GM19025 (cell line): ENCODE measurements at regions not wholly inside any gene's neighbourhood (a gene's known extent, or its start where the extent isn't known, plus 50 kb on each side); places are given as distances from the start of the nearest gene placed in this dataset.

ENCODE experiments used
- ATAC-seq: cut with Tn5 transposase; IDR thresholded peaks from one replicate; pipeline ENCODE4 v1.9.1; 2021; ENCODE audit warnings: mild to moderate bottlenecking, low read depth, moderate library complexity; ENCODE audit not compliant: unreplicated experiment

DNA sequence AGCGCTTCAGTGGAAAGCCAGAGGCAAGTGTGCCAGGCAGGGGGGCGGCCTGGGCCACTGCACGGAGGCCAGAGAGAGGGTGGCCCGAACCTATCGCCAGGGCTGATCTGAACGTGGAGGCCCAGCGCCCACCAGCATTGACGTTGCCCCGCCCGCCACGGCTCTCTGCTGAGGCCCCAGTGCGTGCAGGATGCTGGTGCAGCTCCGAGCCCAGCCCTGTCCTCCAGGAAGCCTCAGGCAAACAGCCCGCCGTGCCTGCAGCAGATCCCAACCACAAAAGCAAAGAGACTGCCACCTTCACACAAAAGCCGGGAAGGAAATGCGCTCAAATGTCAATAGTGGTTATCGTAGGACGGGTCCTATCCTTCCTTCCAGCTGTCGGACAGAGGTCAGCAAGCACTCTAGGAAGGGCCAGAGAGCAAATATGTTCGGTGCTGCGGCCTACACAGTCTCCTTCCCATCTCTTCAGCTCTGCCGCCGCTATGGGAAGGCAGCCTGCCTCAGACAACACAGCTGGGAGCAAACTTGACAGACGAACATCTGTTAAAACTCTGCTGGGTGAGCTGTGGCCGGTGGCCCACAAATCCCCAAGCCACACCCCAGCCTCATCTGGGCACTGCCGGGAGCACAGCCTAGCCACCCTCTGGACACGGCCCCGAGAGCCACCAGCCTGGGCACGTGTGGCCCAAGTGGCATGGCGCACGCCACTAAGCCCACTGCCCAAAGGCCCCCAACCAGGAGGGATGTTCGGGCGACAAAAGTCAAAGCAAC is 146.2 kb downstream of the CRYBB2 start:
- no peak for ATAC-seq

DNA sequence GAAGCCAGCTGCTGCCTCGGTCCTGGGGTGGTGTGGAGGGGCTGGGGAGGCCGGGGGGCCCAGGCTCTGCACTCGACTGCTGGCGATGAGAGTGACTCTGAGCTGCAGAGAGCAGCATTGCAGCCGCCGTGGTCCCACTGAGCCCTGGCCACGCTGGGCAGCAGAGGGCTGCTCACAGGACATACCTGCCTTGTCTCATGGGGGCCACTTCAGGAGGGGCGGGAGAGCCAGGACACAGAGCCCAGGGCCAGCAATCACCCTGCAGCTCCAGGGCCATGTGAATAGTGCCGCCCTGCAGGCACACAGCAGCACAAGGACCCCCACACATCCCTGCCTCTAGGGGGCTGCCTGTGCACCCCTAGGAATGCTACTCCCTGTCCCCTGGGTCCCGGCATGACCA is 147.0 kb downstream of the CRYBB2 start:
- no peak for ATAC-seq

DNA sequence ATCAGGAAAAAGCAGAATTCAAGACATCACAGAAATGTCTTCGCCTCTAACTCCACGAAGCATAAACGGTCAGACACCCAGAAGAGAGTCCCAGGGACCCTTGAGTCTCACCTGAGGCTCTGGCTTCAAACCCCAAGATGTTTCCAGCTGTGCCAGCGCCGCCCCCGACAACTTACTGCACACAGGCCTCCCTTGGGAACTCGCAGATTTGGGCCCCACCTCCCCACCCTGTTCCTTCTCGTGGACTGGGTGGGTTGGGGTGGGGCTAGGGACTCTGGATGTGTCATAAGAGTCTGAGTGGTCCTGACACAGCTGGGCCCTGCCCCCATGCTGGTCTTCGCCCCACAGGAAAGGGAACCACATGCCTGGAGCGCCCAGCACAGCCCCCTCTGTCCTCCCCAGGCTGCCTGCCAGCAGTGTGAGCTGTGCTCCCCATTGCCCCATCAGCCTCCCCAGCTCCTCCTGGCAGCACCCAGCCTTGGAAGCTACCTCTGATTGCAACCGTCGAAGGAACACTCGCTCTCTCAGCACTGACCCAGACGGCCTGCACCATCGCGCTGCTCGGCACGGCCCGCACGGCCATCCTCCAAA is 147.5 kb downstream of the CRYBB2 start:
- no peak for ATAC-seq

DNA sequence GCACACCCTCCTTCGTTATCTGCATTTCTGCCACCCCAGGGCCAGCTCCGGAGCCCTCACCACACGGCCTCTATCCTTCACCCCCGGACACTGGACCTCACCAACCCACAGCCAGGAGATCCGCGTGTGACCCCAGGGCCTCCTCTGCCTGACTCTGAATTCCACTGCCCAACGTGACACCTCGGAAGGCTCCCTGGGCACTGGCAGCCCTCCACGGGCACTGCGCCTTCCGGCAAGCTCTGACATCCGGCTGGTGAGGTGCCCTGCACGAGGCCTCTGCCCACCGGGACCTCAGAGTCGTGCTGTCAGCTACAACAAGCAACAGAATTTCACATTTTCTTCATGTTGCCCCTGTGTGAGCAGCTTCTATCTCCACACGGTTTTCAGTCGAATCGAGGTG is 148.3 kb downstream of the CRYBB2 start:
- no peak for ATAC-seq

DNA sequence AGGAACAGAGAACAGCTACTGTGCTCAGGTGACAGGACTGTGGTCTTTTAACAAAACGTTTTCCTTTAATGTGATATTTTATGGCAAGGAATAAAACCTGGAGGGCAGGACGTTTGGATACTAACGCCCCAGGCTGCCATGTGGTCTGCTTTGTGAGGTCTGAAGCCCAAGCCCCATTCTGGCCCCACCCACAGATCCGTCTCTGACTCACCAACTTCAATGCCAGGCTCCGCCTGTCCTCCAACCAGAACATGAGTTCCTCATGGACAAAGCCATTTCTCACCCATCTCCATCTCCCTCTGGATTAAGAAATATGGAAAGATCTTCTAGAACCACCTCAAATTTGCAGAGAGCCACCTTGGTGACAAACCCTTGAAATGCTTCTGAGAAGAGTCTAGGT is 148.8 kb downstream of the CRYBB2 start:
- ATAC-seq = no peak

DNA sequence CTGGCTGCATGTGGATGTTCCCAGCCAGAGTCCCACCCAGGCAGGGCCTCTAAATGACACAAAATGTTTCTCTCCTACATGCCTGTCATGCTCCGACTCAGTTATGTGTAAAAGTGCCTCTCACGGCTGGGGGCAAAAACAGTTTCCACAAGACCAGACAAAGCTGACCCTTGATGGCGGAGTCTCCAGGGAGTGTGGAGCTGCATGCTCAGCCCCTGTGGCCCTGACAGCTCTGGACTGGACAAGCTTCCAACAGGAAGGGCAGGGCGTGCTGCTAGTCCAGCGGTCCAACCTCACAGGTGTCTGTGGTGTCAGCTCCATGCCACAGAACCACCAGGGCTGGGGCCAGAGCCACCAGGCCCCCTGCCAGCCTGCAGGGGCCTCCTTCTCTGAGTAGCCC is 149.6 kb downstream of the CRYBB2 start:
- no peak for ATAC-seq

DNA sequence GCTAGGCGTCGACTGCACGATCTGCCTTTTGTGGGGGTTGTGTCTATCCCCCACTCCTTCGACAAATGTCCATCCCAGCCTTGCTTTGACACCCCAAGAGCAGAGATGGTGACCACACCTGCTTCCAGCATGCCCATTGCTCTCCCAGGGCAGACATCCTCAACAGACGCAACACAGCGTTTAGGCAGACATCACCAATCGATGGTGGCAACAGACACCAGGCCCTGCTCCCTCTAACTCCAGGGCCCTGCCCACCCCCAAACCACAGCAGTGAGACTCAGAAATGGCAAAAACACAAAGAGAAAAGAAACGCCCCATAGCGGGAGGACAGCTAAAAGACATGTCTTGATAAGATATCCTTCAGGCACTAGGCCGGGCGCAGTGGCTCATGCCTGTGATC is 150.9 kb downstream of the CRYBB2 start:
- ATAC-seq = no peak

DNA sequence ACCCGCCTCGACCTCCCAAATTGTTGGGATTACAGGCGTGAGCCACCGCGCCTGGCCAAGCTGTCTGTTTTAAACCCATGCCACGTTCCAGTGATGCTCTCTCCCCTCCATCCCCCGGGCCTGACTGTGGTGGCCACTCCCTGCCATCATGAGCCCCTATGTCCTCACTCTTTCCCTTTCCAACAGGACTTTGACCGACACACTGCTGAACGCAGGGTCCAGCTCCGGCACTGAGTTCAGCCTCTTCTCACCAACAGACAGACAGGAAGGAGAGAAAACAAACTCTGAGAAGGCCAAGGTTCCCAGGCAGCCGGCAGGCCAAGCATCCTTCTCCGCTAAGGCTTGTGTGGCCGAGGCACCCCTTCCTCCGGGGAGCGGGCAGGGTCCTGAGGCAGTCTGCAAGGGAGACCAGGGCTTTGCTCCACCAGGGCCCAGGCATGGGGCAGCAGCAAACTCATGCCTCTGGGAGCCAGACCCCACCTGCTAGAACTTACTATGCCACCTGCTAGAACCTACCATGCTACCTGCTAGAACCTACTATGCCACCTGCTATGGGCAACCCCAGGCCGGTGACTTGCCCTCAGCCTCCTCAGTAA is 152.7 kb downstream of the CRYBB2 start:
- ATAC-seq = no peak

DNA sequence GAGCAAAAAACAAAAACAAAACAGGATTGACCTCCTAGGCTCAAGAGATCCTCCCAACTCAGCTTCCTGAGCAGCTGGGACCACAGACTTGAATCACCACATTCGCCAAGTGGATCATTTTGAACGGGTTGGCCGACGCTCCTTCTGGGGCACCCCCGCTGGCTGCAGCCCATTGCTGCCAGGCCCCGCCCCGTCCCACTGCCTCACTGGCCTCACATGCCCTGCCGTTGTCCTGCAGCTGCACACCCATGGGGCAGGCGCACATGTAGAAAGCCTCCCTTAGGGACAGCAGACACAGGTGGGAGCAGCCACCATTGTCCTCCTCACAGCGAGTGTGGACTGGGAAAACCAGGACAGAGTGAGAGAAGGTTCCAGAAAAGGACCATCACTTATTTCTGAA is 154.5 kb downstream of the CRYBB2 start:
- no peak for ATAC-seq

DNA sequence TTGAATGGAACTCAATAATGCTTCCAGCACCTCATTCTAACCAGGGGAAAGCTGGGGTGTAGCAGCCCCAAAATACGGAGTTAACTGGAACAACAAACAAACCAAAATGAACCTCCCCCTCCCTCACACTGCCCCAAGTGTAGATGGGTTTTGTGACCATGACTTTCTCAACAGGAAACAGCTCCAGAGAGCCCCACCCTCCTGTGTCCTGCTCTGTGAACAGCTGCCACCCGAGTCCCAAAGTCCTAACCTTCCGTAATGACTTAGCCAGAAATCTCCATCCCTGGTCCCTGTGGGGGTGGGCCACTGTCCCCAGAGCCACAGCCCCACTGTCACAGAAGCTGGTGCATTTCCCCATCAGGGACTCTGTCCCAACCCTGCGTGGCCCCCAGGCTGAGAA is 155.4 kb downstream of the CRYBB2 start:
- no peak for ATAC-seq

DNA sequence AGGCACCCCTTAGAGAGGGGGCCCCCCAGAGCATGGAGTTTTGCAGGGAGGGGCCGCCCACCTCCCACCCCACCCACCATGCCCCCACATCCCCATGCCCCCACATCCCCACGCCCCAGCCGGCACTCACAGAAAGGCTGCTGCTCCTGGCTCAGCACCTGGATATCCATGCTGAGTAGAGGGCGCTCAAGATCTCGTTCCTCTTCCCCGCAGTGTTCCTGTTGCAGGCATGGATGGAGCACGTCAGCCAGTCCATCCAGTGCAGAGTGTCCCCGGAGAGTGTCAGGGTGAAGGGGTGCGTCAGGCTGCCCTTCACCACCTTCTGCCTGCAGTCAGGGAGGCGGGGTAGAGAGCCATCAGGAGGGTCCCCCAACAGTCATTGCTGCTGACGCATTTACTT is 156.2 kb downstream of the CRYBB2 start:
- no peak for ATAC-seq

DNA sequence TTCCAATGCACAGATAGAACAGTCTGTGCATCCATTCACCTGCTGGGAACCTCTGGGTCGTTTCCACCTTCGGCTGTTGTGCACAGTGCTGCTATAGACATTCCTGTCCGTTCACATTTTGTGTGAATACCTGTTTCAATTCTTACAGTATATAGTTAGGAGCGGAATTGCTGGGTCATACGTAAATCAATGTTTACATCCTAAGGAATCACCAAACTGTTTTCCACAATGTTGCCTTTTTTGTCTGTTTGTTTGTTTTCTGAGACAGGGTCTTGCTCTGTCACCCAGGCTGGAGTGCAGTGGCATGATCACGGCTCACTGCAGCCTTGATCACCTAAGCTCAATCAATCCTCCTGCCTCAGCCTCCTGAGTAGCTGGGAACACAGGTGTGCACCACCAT is 158.3 kb downstream of the CRYBB2 start:
- ATAC-seq = no peak

DNA sequence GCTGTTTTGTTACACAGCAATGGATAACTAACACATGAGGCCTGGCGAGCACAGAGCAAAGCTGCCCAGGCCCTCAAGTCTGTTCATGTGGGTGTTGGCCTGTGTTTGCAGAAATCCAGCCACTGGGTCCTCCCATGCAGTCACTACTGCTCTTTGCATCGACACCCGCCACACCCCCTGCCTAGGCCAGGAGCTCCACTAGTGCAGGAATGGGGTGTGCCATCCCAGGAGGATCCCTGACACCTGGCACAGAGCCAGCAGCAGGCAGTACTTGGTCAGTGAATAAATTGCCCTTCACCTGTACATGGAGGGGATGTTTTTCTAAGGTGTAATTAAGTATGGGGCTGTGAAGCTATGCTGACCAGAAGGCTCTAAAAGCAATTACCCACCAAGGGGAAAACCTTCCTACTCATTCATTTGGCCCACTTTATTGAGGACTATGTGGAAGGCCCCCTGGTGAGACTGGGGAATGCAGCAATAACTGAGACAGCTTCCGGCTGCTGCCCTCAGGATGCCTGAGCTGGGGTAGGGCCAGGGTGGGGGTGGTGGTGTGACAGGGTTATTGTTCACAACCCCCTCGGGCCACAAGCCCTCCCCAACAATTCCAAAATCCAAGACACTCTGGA is 160.8 kb downstream of the CRYBB2 start:
- no peak for ATAC-seq

DNA sequence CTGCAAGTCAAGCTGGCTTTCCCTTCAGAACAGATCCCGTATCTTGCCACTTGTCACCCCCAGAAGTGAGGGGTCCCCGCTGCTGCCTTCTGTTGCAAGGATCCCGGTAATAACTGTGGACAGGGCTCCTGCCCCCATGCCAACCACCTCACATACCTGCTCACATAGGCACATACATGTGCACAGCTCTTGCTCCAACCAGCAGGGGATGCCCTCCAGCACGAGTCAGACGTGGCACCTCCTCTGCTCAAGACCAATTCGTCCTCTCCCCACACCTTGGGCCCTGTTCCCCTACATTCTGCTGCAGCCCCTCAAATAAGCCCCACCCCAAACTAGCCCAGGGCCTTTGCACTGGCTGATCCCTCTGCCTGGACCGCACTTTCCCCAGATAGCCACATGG is 163.3 kb downstream of the CRYBB2 start:
- ATAC-seq = no peak

DNA sequence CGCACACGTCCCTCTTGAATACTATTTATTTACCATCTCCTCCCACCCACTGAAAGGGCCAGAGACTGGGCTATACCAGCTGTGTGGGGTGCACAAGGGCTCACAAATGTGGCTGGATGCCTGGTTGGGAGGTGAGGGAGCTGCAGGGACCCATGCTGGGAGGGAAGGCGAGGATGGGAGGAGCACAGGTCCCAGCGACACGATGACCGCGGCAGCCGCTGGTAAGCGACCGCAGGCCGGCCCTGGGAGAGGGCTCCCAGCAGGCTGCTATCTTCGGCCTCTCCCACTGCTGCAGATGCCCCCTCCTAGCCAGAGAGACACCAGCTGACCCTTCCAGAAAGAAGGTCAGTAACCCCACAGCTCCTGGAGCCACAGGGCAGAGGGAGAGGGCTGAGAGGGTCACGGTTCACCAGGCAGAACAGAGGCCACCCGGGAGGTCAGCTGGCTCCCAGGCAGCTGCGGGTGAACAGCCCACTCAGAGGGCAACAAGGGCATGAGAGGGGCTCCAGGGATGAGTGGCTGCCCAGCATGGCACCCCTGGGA is 163.9 kb downstream of the CRYBB2 start:
- ATAC-seq = no peak

DNA sequence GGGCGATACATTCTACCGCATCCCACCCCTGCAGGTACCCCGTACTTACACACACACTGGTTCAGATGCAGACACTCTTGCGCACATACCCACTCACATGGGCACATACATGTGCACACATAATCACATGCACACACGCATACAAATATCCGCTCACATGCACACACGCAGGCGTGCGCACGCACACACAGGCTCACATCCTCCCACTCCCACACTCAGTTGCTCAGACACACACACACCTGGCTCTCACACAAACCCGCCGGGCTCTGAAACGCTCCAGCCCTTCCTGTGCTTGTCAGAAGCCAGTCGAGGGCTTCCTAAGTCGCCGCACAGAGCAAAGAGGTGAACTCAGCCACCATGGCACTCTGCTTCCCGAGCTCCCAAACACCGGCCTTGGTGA is 164.5 kb downstream of the CRYBB2 start:
- ATAC-seq = no peak

DNA sequence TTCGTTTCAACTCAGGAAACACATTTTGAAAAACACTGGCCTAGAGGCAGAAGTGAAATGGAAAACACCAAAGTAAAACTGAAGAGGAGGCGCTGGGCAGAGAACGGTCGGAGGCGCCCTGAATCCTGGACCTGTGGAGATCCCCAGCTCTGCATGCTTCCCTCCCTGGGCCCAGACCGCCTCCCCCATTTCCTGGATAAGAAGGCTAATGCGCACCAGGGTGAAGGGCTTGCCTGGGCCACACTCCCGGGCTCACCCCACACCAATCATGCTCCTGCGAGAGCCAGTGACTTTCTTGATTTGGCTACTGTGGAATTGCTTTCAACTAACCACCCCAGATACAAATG is 167.1 kb downstream of the CRYBB2 start:
- no peak for ATAC-seq

DNA sequence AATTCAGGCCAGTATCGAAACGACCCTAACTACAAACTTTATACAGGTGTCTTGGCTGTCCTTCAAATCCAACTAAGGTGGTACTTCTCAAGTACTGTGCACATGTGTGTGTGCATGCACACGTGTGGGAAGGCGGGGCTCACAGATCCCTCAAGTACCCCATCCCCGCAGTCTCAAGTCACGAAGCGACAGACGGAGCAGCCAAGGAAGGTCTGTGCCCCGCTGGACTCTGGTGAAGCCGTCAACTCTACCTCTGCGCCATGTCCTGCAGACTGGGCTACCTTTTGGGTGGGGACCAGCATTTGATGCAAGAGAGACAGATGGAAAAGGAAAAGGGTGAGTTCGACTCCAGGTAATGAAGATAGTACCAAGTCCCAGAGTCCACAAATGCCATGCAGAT is 169.0 kb downstream of the CRYBB2 start:
- no peak for ATAC-seq

DNA sequence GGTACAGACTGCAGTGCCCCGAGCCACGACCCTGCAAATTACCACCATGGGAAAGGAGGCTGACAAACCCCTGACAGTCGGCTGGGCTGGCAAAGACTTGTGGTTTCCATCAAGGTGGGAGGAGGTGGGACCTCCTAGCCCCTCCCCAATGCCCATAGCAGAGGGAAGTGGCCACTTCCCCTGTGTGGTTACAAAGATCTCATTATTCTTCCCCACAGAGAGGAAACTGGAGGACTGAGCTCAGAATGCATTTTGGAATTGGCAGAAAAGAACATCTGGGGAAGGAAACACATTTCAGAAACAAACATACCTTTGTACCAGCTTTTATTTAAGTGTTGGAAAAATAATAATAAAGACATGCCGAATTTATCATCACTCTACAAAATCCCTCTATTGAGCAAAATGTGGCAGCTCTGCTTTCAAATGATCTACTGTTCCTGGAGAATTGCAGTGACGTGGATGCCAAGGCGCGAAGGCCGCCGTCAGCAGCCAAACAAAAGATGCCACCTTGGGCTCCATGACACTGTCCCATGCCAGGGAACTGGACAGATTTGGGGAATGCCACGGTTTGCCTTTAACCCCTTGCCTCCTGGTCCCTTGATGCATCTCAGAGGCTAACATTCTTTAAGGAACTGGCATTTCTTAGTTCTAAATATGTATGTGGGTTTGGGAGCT is 169.6 kb downstream of the CRYBB2 start:
- ATAC-seq = no peak

DNA sequence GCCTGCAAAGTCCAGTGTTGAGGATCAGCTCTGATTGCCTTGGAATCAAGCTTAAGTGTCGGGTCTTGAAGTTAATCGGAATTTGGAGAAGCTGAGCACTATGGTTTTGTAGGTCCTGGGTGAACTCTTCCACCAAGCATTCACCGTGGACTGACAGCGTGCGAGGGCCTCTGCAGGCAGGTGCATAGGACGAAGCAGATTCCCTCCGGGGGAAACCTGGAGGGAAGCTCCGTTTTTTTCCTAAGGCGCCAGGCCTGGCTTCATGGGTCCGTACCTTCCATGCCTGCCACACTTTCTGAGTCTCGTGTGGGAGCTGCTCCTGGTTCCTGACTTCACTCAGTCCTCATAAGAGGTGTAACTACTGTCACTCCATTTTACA is 170.1 kb downstream of the CRYBB2 start:
- ATAC-seq = no peak
